HCT116 (cell line): ENCODE measurements at regions not wholly inside any gene's neighbourhood (a gene's known extent, or its start where the extent isn't known, plus 50 kb on each side); places are given as distances from the start of the nearest gene placed in this dataset.

Experiments used
- ATAC-seq: fragments of 200-7000 bp; cut with Tn5 transposase; 2 replicates; pipeline ENCODE4 v1.9.1; 2020; ENCODE audit warnings: mild to moderate bottlenecking, moderate library complexity
- BruUV-seq: library from RNA; stranded (reverse); fragments of 400-500 nt; replicated peaks from 2 replicates; lab custom pipeline; 2021; lab: Mats Ljungman, UMichigan
- CTCF ChIA-PET: fragments of 300-600 bp; sonication (Branson Sonifier 250); formaldehyde crosslinking; loops from one replicate; lab custom pipeline; 2021; ENCODE audit warnings: antibody characterized with exemption; lab: Charles Lee
- POLR2A ChIA-PET: fragments of 300-600, 350-600 bp; sonication (Branson Sonifier 250); formaldehyde crosslinking; loops from one replicate; lab custom pipeline; 2021; ENCODE audit warnings: antibody characterized with exemption; lab: Charles Lee
- RAD21 ChIA-PET, 2 experiments: fragments of 300-600 bp; sonication (Branson Sonifier 250); formaldehyde crosslinking; loops; one replicate each; lab custom pipeline; 2023; ENCODE audit warnings: low total read pairs in 2 of 2; ENCODE audit not compliant: uncharacterized antibody in 2 of 2, unreplicated experiment in 2 of 2, low non-redundant PET in 1 of 2; lab: Charles Lee
- DNase-seq: peaks from one replicate; pipeline ENCODE4 v3.0.0-alpha.2; 2010; ENCODE audit warnings: low read depth, low spot score
- H2AFZ ChIP-seq: fragments of 200-600 bp; shearing (Covaris generic), sonication (generic); 2 replicates; pipeline ENCODE4 v1.6.1; 2017; ENCODE audit warnings: low read depth, mixed run types, mixed read lengths, antibody characterized with exemption, low read length; ENCODE audit not compliant: poor library complexity, severe bottlenecking
- H3K27ac ChIP-seq: 2 replicates; pipeline ENCODE4 v1.5.1; 2012; ENCODE audit warnings: low read depth, low read length
- H3K27me3 ChIP-seq: fragments of 200-600 bp; sonication (generic); 2 replicates; pipeline ENCODE4 v1.6.1; 2016; ENCODE audit warnings: mixed run types, low read length, mixed read lengths; ENCODE audit not compliant: insufficient read depth
- H3K36me3 ChIP-seq, 2 experiments: fragments of 200-500 bp in 1 of 2; fragments of 200-600 bp in 1 of 2; sonication (Bioruptor generic) in 1 of 2; sonication (generic) in 1 of 2; 2 replicates each; pipeline versions ENCODE4 v1.5.1 to v1.6.1; 2014 to 2016; ENCODE audit warnings: low read length in 2 of 2, inconsistent platforms in 1 of 2, mixed read lengths in 1 of 2, mixed run types in 1 of 2; ENCODE audit not compliant: insufficient read depth in 2 of 2, control insufficient read depth in 1 of 2
- H3K4me1 ChIP-seq, 2 experiments: fragments of 200-600 bp in 1 of 2; sonication (generic) in 1 of 2; 2 replicates each; pipeline versions ENCODE4 v1.5.1 to v1.6.1; 2012 to 2017; ENCODE audit warnings: low read length in 2 of 2, inconsistent platforms in 1 of 2, mild to moderate bottlenecking in 1 of 2, mixed read lengths in 1 of 2, mixed run types in 1 of 2, moderate library complexity in 1 of 2; ENCODE audit not compliant: insufficient read depth in 2 of 2, control insufficient read depth in 1 of 2
- H3K4me2 ChIP-seq: fragments of 200-600 bp; sonication (generic); 2 replicates; pipeline ENCODE4 v1.6.1; 2017; ENCODE audit warnings: mixed run types, low read length, mixed read lengths
- H3K4me3 ChIP-seq, 2 experiments: fragments of 200-600 bp in 1 of 2; sonication (generic) in 1 of 2; replicated peaks in 1 of 2; 2 replicates each; pipeline ENCODE4 v1.5.1; 2011 to 2016; ENCODE audit warnings: low read length in 2 of 2, control low read depth in 1 of 2, low read depth in 1 of 2, mild to moderate bottlenecking in 1 of 2, mixed read lengths in 1 of 2, mixed run types in 1 of 2
- H3K79me2 ChIP-seq: fragments of 200-600 bp; sonication (generic); 2 replicates; pipeline ENCODE4 v1.6.1; 2017; ENCODE audit warnings: mild to moderate bottlenecking, mixed run types, low read length, moderate library complexity, mixed read lengths; ENCODE audit not compliant: insufficient read depth
- H3K9ac ChIP-seq: fragments of 200-600 bp; sonication (generic); 2 replicates; pipeline ENCODE4 v1.6.1; 2016; ENCODE audit warnings: low read length, mixed read lengths
- H3K9me2 ChIP-seq: fragments of 200-600 bp; sonication (generic), shearing (Covaris generic); 2 replicates; pipeline ENCODE4 v1.6.1; 2017; ENCODE audit warnings: mixed run types, mild to moderate bottlenecking, moderate library complexity; ENCODE audit not compliant: insufficient read depth
- H3K9me3 ChIP-seq, 2 experiments: fragments of 200-500 bp in 1 of 2; fragments of 200-600 bp in 1 of 2; sonication (Bioruptor generic) in 1 of 2; sonication (generic) in 1 of 2; 2 replicates each; pipeline ENCODE4 v1.6.1; 2014 to 2017; ENCODE audit warnings: low read length in 2 of 2, mixed read lengths in 2 of 2, inconsistent platforms in 1 of 2, low read depth in 1 of 2, mild to moderate bottlenecking in 1 of 2, mixed run types in 1 of 2, moderate library complexity in 1 of 2; ENCODE audit not compliant: control insufficient read depth in 1 of 2, insufficient read depth in 1 of 2
- H4K20me1 ChIP-seq: fragments of 200-600 bp; sonication (generic), shearing (Covaris generic); 2 replicates; pipeline ENCODE4 v1.6.1; 2017; ENCODE audit warnings: mixed run types, mild to moderate bottlenecking, moderate library complexity; ENCODE audit not compliant: insufficient read depth
- CBX3 ChIP-seq: IDR thresholded peaks from 2 replicates; pipeline ENCODE4 v1.6.1; 2012; ENCODE audit warnings: low read depth
- CEBPB ChIP-seq: IDR thresholded peaks from 2 replicates; pipeline ENCODE4 v1.6.1; 2012; ENCODE audit warnings: low read depth
- EZH2 ChIP-seq: fragments of 200-600 bp; sonication (generic); IDR thresholded peaks from 2 replicates; pipeline ENCODE4 v1.6.1; 2017; ENCODE audit warnings: antibody characterized with exemption, mixed run types
- EZH2phosphoT487 ChIP-seq: fragments of 200-600 bp; IDR thresholded peaks from 2 replicates; pipeline ENCODE4 v1.6.1; 2018; ENCODE audit warnings: antibody characterized with exemption, borderline replicate concordance
- FOSL1 ChIP-seq: IDR thresholded peaks from 2 replicates; pipeline ENCODE4 v1.6.1; 2012; ENCODE audit warnings: low read depth
- JUND ChIP-seq: IDR thresholded peaks from 2 replicates; pipeline ENCODE4 v1.6.1; 2012
- POLR2A ChIP-seq: IDR thresholded peaks from 2 replicates; pipeline ENCODE4 v1.7.0; 2011; ENCODE audit warnings: borderline replicate concordance; ENCODE audit not compliant: insufficient read depth, insufficient read length; ENCODE audit errors: extremely low read depth
- POLR2AphosphoS5 ChIP-seq: IDR thresholded peaks from 2 replicates; pipeline ENCODE4 v1.6.1; 2011; ENCODE audit warnings: mild to moderate bottlenecking, low read depth, low read length, moderate library complexity
- TCF7L2 ChIP-seq: IDR thresholded peaks from 2 replicates; pipeline ENCODE4 v1.7.0; 2011; ENCODE audit warnings: borderline replicate concordance, inconsistent platforms; ENCODE audit not compliant: insufficient read depth, insufficient read length; ENCODE audit errors: extremely low read depth
- YY1 ChIP-seq: IDR thresholded peaks from 2 replicates; pipeline ENCODE4 v1.6.1; 2011; ENCODE audit warnings: low read length, low read depth, moderate library complexity, mild to moderate bottlenecking; ENCODE audit not compliant: insufficient replicate concordance; ENCODE audit errors: extremely low read depth
- ZFX ChIP-seq: fragments of 450-650 bp; IDR thresholded peaks from 2 replicates; pipeline ENCODE4 v1.6.1; 2017
- ZNF274 ChIP-seq: fragments of 200-500 bp; sonication (Bioruptor generic); IDR thresholded peaks from 2 replicates; pipeline ENCODE4 v1.6.1; 2014; ENCODE audit warnings: mild to moderate bottlenecking, low read depth, low read length, inconsistent platforms
- intact Hi-C: fragments of 100-400 bp; cut with micrococcal nuclease; formaldehyde crosslinking; loops from 2 replicates; pipeline ENCODE4 v1.10.0; 2022
- TF ChIP-seq, protein P1 (sequence below): IDR thresholded peaks from 2 replicates; pipeline ENCODE4 v1.6.1; 2011; ENCODE audit warnings: mild to moderate bottlenecking, low read length, moderate library complexity; ENCODE audit not compliant: insufficient replicate concordance; ENCODE audit errors: extremely low read depth
- TF ChIP-seq, protein P2 (sequence below): IDR thresholded peaks from 2 replicates; pipeline ENCODE4 v1.6.1; 2012; ENCODE audit warnings: low read depth
- TF ChIP-seq, protein P3 (sequence below): IDR thresholded peaks from 2 replicates; pipeline ENCODE4 v1.6.1; 2012

DNA sequence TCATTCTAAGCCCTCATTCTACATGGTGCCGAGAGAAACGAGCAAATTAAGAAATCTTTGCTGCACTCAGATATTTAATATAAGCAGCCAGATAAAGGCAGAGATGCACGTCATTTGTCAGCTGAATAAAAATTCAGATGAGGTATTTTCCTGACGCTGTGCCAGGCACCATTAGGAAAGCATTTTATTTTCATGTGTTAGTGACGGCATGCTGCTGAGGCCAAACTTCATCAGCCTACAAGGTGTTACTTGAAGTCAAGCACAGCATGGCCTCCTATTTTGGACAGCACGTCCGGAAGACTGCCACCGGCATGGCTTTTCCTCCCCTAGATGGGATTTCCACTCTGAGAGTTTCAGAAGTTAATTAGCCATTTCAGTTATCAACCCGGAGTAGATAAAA, 70.3 kb downstream of the IRX3 start:
- no peak for ATAC-seq
- intact Hi-C loops: no loop called here
- CTCF ChIA-PET: no interaction called here

More for the DNA sequence above, 70.3 kb downstream of the IRX3 start:
- H3K4me2 ChIP-seq: no peak overlapping the region
- no peak overlapping the region for H3K4me3 ChIP-seq
- no peaks in the 10 kb centered on the region for H3K36me3 ChIP-seq
- H3K27ac ChIP-seq: no peak overlapping the region
- ChIA-PET POLR2A (no interaction called here), RAD21 (no interaction called here)
- TF ChIP-seq POLR2AphosphoS5 (no peak), JUND (no peak), TCF7L2 (no peak), YY1 (no peak), ZNF274 (no peak), EZH2phosphoT487 (no peak), POLR2A (no peak), ZFX (no peak), FOSL1 (no peak), EZH2 (no peak), CEBPB (no peak), CBX3 (no peak)
- TF ChIP-seq, protein P1, sequence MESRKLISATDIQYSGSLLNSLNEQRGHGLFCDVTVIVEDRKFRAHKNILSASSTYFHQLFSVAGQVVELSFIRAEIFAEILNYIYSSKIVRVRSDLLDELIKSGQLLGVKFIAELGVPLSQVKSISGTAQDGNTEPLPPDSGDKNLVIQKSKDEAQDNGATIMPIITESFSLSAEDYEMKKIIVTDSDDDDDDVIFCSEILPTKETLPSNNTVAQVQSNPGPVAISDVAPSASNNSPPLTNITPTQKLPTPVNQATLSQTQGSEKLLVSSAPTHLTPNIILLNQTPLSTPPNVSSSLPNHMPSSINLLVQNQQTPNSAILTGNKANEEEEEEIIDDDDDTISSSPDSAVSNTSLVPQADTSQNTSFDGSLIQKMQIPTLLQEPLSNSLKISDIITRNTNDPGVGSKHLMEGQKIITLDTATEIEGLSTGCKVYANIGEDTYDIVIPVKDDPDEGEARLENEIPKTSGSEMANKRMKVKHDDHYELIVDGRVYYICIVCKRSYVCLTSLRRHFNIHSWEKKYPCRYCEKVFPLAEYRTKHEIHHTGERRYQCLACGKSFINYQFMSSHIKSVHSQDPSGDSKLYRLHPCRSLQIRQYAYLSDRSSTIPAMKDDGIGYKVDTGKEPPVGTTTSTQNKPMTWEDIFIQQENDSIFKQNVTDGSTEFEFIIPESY: no peak
- TF ChIP-seq, protein P2, sequence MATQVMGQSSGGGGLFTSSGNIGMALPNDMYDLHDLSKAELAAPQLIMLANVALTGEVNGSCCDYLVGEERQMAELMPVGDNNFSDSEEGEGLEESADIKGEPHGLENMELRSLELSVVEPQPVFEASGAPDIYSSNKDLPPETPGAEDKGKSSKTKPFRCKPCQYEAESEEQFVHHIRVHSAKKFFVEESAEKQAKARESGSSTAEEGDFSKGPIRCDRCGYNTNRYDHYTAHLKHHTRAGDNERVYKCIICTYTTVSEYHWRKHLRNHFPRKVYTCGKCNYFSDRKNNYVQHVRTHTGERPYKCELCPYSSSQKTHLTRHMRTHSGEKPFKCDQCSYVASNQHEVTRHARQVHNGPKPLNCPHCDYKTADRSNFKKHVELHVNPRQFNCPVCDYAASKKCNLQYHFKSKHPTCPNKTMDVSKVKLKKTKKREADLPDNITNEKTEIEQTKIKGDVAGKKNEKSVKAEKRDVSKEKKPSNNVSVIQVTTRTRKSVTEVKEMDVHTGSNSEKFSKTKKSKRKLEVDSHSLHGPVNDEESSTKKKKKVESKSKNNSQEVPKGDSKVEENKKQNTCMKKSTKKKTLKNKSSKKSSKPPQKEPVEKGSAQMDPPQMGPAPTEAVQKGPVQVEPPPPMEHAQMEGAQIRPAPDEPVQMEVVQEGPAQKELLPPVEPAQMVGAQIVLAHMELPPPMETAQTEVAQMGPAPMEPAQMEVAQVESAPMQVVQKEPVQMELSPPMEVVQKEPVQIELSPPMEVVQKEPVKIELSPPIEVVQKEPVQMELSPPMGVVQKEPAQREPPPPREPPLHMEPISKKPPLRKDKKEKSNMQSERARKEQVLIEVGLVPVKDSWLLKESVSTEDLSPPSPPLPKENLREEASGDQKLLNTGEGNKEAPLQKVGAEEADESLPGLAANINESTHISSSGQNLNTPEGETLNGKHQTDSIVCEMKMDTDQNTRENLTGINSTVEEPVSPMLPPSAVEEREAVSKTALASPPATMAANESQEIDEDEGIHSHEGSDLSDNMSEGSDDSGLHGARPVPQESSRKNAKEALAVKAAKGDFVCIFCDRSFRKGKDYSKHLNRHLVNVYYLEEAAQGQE: no peak
- TF ChIP-seq, protein P3, sequence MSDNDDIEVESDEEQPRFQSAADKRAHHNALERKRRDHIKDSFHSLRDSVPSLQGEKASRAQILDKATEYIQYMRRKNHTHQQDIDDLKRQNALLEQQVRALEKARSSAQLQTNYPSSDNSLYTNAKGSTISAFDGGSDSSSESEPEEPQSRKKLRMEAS: no peak
- BruUV-seq: no TSS peak
- peaks cover 48% of the 10 kb centered on the region for H3K27me3 ChIP-seq
- H2AFZ ChIP-seq: no peak overlapping the region
- DNase-seq: no peak
- no peaks in the 10 kb centered on the region for H3K79me2 ChIP-seq
- no peaks in the 10 kb centered on the region for H3K4me1 ChIP-seq
- H3K9me2 ChIP-seq: no peaks in the 10 kb centered on the region
- H3K9me3 ChIP-seq: no peaks in the 10 kb centered on the region
- no peaks in the 10 kb centered on the region for H4K20me1 ChIP-seq
- H3K9ac ChIP-seq: no peak overlapping the region
